ENCODE measurements at regions not wholly inside any gene's neighbourhood (a gene's known extent, or its start where the extent isn't known, plus 50 kb on each side); places are given as distances from the start of the nearest gene placed in this dataset.
"Not testable (repeated sequence)": the region's sequence is repeated elsewhere in the genome, so short reads cannot be mapped to it uniquely, and the experiment has no call there.

DNA sequence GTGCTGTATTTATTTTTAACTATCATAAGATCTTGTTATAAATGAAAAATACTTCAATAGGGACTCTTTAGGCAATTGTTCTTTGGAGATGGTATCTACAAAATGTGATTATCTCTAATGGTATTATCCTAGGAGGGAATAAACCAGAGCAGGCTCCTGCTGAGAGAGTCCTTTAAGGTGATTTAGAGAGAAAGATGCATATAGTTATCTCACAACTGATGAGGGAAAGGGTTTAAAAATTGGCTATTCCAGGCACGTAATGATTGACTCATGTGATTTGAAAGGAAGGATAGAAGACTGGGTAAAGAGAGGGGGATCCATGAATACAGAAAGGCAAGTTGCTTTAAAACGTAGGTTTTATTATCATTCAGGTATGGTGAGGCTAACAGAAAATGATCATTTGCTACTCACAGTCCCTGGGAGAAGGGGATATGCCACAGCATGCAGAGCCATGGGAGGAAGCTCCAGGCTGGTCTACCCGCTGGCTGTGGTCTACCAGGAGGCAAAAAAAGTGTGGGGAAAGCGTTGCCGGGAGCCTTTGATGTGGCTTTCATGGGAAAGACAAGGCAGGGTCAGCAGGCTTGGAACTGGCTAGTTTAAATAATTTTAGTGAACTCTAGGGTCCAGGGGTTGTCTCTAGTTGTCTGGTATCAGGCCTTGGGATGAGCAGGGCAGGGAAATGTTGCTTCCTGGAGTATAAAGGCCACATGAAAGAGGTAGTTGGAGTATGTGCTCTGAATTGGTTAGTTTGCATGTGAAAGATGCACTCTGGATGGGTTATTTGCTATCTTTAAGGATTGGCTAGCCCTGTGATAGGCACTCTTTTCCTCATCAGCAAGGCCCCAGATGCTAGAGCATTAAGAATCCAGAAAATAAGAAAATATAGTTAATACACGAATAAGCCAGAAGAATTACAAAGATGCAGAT is 798.4 kb upstream of the GRM7 start:
- no peak for DNase-seq (ENCODE audit: extremely low read depth, low read depth)

GRCh38 chr3:6066397-6066796 is 794.5 kb upstream of the GRM7 start:
- no peak for DNase-seq (ENCODE audit: extremely low read depth, low read depth)

DNA sequence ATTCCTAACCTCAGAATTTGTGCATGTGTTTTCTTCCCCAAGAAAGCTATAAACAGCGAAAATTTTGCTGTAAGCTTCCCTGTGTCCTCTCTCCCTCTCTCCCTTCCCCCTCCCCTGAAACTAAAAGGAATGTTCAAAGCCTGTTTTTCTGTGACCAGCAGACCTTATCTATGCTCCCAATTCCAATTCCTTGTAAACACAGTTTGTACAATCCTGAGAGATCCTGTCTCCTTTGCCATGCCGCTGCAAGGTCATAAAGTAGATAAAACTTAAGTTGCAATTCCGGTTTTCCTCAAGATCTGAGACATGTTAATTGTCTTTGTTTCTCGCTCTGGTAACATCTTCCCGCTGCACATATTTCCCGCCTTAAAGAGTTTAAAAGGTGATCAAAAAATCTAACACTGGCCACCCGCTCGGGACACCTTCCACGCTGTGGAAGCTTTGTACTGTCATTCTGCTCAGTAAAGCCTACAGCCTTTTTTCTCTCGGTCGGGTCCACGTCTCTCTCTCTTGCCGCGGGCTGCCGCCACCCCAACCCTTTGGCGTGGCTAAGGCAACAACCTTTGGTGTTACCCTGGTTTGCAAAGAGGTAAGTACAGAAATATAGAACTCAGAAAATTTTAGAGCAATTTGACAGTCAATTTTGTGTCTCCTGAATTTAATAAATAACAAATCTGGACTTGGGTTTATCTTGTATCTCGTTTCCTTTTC is 793.9 kb upstream of the GRM7 start:
- not testable (repeated sequence) for DNase-seq (ENCODE audit: extremely low read depth, low read depth)

DNA sequence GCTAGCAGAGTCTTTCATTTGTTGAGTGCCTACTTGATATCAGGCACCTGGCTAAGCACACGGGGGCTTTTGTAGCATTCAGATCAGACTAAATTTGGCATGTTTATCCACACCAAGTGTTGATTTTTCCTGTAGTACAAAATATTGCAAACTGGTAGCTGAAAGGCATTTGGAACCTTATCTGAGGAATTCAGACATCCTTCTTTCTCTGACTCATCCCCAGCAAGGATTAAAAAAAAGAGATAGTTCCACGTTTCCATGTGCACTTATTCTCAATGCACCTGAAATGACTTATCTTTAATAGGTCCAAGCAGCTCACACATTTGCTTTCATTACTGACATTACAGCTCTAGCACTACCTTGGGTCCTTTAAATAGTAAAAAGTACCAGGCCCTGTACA is 786.0 kb upstream of the GRM7 start:
- DNase-seq (ENCODE audit: extremely low read depth, low read depth), result no peak

DNA sequence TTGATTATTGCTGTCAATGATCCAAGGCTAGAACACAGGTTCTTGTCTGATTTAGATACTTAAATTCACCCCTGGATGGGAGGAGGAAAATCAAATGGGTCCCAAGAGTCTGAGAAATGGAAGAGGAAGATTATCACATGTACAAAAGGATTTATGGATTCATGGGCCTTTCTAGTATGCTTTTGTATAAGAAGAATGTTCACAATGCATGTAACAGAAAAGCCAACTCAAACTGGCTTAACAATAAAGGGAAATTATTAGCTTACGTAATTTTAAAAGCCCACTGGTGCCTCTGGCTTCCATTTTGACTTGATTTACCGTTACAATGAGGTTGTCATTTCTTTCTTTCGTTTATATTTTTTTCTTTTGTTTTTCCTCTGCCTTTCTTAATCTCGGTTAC is 782.5 kb upstream of the GRM7 start:
- no peak for DNase-seq (ENCODE audit: extremely low read depth, low read depth)

- no peak for DNase-seq (ENCODE audit: extremely low read depth, low read depth)
Observed at GRCh38 chr3:6079011-6079410, 781.9 kb upstream of the GRM7 start.

DNA sequence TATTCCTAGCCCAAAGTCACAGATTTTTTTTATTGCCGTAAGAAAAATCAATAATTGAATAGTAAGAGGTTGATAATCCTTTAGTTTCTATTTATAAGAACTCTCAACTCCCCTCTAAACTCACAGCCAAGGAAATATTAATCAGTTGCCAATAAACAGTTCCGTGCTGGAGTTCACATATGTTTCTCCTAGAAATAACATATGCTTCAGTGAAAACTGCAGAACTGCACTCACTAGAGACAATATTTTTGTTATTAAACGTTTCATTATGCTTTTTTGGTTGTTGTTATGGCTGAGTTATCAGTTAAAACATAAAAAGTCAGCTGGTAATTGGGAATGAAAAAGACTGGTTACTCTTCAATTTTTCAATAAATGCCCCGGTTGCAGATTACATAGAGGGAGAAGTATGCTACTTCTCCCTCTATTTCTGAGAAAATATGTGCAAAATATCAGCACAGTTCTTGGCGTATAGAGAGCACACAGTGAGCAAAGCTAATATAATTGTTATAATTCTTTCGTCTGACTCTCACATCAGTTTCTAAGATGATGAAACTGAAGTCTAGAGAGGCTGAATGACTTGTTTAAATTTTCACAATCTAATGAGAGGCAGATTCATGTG is 781.2 kb upstream of the GRM7 start:
- DNase-seq (ENCODE audit: extremely low read depth, low read depth), result no peak

DNA sequence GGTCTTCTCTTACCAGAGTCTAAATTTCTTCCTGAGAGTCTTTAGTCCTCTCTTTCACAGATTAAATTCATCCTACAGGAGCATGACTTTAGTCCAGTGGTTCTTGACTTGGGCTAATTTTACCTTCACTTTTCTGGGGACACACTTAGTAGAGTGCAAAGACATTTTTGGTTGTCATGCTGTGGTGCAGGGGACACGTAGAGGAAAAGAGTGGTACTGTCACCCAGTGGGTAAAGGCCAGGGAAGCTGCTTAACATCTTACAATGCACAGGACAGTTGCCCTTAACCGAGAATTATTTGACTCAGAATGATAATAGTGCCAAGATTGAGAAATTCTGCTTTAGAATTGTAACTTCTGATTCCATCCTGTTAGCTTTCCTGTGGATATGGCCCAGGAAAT is 772.5 kb upstream of the GRM7 start:
- no peak for DNase-seq (ENCODE audit: extremely low read depth, low read depth)

DNA sequence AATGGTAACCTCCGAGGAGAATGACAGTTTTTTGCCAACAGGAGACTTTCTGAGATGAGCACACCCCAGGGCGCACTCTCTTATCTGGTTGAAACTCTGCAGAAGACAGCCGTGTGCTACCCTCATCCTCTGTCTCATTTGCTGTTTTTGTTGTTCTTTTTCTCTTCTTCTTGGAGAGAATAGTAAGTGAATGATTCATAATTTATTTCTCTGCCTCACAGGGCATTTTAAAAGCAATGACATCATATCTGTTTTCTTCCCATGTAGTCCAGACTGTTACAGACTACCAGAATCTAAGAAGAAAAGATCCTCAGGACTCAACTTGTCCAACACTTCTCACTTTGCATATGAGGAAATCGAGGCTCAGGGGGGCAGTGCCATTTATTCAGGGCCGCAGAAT is 771.1 kb upstream of the GRM7 start:
- DNase-seq (ENCODE audit: extremely low read depth, low read depth), result no peak

DNA sequence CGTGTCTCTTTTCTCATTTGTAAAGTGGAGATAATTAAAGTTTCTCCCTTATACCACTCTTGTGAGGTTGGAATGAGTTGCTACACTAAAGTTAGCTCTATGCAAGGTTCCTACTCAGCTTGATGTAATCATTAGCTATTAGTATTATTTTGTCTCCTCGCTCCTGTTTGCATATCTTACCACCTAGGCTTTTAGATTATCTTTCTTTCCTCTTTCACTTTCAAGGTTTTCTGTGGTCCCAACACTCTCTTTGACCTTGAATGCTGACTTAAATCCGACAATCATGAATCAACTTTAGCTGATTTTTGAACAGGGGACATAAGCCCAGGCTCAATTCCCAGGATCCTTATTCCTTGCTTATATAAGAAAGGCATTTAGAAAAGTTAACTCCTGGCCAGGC is 769.7 kb upstream of the GRM7 start:
- DNase-seq (ENCODE audit: extremely low read depth, low read depth), result no peak

- no peak for DNase-seq (ENCODE audit: extremely low read depth, low read depth)
Observed at GRCh38 chr3:6095006-6095405, 765.9 kb upstream of the GRM7 start.

DNA sequence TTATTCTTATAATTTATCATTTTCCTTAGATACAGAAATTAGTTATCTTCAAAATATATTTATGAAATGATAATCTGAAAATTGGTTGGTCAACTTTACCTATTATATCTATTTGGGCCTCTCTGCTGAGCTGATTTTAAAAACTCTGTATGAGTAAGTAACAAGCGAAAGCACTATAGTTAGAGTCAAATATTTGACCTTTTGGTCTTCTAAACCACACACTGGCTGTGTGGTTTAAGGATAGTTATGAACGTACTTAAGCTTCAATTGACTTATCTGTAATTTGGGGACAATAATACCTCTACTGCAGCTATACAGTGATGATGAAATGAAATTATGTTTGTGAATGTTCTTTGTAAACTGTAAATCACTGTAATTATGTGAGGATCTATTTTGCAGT is 763.9 kb upstream of the GRM7 start:
- DNase-seq (ENCODE audit: extremely low read depth, low read depth), result no peak

- DNase-seq (ENCODE audit: extremely low read depth, low read depth), result no peak
Observed at GRCh38 chr3:6097556-6097955, 763.4 kb upstream of the GRM7 start.

GRCh38 chr3:6098516-6099157 is 762.3 kb upstream of the GRM7 start:
- no peak for DNase-seq (ENCODE audit: extremely low read depth, low read depth)

- DNase-seq (ENCODE audit: extremely low read depth, low read depth), result no peak
Observed at GRCh38 chr3:6099458-6100075, 761.3 kb upstream of the GRM7 start.

DNA sequence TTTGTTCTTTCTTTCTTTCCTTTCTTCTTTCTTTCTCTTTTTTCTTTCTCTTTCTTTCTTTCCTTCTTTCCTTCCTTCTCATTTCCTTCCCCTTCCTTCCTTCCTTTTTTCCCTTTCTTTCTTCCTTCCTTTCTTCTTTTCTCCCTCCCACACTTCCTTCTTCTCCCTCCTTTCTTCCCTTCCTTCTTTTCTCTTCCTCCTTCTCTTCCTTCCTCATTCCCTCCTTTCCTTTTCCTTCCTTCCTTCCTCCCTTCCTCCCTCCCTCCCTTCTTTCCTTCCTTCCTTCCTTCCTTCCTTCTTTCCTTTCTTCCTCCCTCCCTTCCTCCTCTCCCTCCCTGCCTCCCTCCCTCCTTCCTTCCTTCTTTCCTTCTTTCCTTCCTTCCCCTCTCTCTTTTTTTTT is 755.7 kb upstream of the GRM7 start:
- DNase-seq (ENCODE audit: extremely low read depth, low read depth), result no peak

DNA sequence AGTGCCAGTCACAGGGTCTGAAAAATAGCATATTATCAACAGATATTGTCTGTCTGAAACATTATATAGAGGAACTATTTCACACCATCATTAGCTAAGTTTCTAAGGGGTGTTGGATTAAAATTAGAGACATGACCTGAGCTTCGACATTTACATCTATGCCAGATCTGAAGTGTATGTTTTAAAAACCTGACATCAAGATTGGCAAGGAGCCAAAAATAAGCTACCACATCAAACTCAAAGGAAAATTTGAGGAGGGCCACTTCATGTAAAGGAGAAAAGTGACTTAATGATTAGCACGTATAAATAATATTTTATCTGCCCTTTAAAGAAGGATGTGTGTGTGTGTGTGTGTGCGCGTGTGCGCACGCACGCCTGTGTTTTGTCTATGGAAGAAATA is 752.0 kb upstream of the GRM7 start:
- DNase-seq (ENCODE audit: extremely low read depth, low read depth), result no peak

DNA sequence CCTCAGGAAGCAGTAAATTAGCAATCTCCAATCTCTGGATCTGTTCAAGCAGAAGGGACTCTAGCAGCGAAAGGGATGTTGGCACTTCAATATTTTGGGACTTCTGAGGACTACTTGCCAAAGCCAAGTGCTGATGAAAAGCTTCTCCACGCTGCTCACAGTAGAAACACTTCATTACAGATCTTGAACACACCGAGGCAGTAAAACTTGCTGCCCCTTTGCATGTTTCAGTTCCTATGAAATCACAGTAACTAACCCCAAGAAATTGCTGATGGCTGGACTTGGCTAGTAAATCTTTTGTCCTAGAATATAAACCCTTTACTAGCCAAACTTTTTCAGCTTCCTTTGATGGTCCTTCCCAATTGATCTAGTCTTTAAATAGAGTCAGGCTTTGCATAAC is 750.5 kb upstream of the GRM7 start:
- DNase-seq (ENCODE audit: extremely low read depth, low read depth), result no peak

- no peak for DNase-seq (ENCODE audit: extremely low read depth, low read depth)
Observed at GRCh38 chr3:6112546-6112945, 748.4 kb upstream of the GRM7 start.

GRCh38 chr3:6113338-6113737 is 747.6 kb upstream of the GRM7 start:
- no peak for DNase-seq (ENCODE audit: extremely low read depth, low read depth)

DNA sequence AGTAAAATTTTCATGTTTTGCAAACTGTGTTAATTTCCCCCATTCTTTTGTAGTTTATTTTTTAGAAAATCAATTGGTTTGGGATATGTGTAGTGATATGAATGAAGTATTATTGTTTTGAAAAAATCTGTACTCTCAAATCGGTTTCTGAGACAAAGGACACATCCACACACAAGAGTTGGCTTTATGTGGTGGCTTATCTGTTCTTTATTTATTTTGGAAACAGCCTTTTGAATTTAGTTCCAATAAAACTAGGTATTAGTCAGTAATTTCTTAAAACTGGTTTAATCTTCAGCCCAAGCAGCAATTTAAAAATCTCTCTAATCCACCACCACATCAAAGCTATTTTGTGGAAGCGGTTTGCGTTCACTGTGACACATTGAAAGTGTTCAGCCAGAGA is 741.5 kb upstream of the GRM7 start:
- no peak for DNase-seq (ENCODE audit: extremely low read depth, low read depth)

Measured in NCI-H460 (cell line).